GM23338 (cell line): ENCODE measurements at regions not wholly inside any gene's neighbourhood (a gene's known extent, or its start where the extent isn't known, plus 50 kb on each side); places are given as distances from the start of the nearest gene placed in this dataset.

Experiments used
- CREB1 ChIP-seq: fragments of 250-450 bp; sonication (Bioruptor Pico); IDR thresholded peaks from 2 replicates; pipeline ENCODE4 v1.5.0; 2020; ENCODE audit warnings: low read depth, mild to moderate bottlenecking, moderate library complexity
- POLR2AphosphoS5 ChIP-seq: IDR thresholded peaks from 2 replicates; pipeline ENCODE4 v1.6.1; 2016; ENCODE audit warnings: antibody characterized with exemption, low read depth
- STAT1 ChIP-seq: IDR thresholded peaks from one replicate; pipeline ENCODE4 v1.6.1; 2016; ENCODE audit warnings: antibody characterized with exemption; ENCODE audit not compliant: unreplicated experiment

- TF ChIP-seq CREB1 (CRISPR knock-in tag) (no peak), STAT1 (no peak), POLR2AphosphoS5 (no peak)
Observed at GRCh38 chr15:62855085-62855476, 187.5 kb upstream of the TPM1 start.
